OCI-M1 (cell line): ENCODE measurements at regions not wholly inside any gene's neighbourhood (a gene's known extent, or its start where the extent isn't known, plus 50 kb on each side); places are given as distances from the start of the nearest gene placed in this dataset.

ENCODE experiments used
- DNase-seq: peaks from one replicate; lab custom pipeline; 2025; lab: John Stamatoyannopoulos, UW

- DNase-seq: no peak
Observed at GRCh38 chr9:79989079-79989478, 417.3 kb downstream of the TLE4 start.

- no peak for DNase-seq
Observed at GRCh38 chr9:79988126-79988525, 416.4 kb downstream of the TLE4 start.

GRCh38 chr9:79986437-79986836, 414.7 kb downstream of the TLE4 start:
- no peak for DNase-seq

- no peak for DNase-seq
Observed at GRCh38 chr9:79985772-79986171, 414.0 kb downstream of the TLE4 start.

- no peak for DNase-seq
Observed at GRCh38 chr9:79985264-79985663, 413.5 kb downstream of the TLE4 start.

GRCh38 chr9:79984429-79985067, 412.8 kb downstream of the TLE4 start:
- DNase-seq: no peak

- no peak for DNase-seq
Observed at GRCh38 chr9:79980432-79980831, 408.7 kb downstream of the TLE4 start.

- DNase-seq: no peak
Observed at GRCh38 chr9:79977510-79978197, 405.9 kb downstream of the TLE4 start.

DNA sequence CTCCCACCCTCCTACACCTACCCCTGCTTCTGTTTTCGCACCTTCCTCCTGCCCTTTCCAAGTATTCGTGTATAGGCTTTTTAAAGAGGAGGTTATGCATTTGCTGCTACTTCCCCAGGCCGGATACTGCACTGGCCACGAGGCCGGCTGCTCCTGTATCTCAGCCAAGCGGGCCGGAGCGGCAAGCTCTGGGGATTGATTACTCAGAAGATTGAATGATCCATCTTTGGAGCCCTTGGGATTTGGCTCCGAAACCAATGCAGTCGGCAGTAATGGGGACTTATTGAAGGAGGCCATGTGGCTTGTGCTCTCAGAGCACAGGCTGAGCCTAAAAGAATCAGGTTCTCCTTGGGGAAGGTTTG, 405.3 kb downstream of the TLE4 start:
- no peak for DNase-seq

DNA sequence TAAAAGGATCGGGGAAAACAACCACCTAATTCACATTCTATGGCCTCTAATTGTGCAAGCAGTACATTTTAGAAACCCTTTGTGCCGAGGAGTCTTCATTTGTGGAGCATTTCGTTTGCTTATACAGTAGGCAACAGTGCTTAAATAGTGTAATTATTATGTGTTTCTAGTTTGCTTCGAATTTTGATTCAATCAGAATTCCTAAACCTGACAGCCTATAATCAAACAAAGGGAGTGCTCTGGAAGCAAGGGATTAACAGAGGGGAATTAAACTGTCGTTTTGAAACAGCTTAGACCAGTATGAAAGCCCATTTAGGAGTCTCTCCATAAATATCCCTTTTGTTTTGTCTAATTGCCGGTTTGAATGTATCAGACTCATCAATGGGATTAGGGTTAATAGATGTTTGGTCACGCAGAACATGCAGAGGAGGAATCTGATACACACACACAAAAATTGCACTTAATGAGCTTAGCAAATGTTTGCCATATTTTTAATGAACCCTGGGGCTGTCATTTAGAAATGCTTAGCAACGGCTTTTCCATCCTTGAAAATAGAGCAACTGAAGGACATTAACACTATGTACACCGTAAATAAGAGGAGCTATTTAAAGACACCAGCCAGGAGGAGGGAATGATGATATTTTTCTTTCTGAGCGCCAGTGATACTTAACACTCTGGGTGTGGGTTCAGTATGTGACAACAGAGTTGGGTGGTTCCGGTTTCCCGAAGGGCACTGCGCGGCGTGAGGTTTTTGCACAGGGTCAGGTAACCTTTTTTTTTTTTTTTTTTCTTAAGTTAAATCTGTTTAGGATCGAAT, 404.7 kb downstream of the TLE4 start:
- no peak for DNase-seq

- DNase-seq: no peak
Observed at GRCh38 chr9:79975621-79976256, 404.0 kb downstream of the TLE4 start.

- DNase-seq: no peak
Observed at GRCh38 chr9:79974806-79975422, 403.1 kb downstream of the TLE4 start.

DNA sequence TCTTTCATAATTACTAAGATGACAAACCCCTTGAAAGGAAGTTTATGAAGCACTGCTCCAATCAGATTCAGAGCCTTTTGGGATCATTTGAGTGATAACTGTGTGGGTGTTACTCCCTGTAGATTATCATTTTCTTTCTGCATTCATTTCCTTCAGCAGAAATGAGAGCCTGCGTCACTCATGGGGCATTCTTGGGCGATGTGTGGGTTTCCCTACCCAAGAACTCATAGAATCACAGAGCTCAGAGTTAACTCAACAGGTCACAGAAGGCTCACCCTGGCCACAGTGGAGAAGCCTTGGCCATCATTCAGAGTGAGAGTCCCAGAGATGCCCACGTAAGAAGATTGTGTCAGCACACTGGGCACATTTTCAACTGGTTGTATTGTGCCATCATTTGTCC, 401.9 kb downstream of the TLE4 start:
- DNase-seq: no peak

- no peak for DNase-seq
Observed at GRCh38 chr9:79970146-79970425, 398.3 kb downstream of the TLE4 start.

GRCh38 chr9:79969393-79970145, 397.8 kb downstream of the TLE4 start:
- DNase-seq: no peak

- DNase-seq: no peak
Observed at GRCh38 chr9:79968533-79968932, 396.8 kb downstream of the TLE4 start.

- DNase-seq: no peak
Observed at GRCh38 chr9:79962836-79963235, 391.1 kb downstream of the TLE4 start.

DNA sequence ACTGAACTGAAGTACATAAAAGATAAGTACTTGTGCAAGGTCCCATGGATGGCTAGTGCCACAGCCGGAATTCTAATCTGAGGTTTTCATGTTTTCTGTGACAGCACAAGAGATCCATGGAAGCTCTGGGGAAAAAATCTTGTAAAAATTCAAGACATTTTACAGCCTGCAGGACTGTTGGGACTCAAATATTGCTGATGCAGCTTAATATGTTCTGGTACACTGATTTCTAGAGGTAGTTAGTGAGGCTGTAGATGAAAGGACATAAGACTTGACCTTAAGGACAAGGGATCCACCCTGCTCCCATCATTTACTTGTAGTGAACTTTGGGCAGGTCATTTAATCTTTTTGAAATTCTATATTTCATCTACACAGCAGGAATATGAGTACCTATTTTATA, 390.4 kb downstream of the TLE4 start:
- no peak for DNase-seq

GRCh38 chr9:79955300-79955699, 383.5 kb downstream of the TLE4 start:
- no peak for DNase-seq

- DNase-seq: no peak
Observed at GRCh38 chr9:79953908-79954307, 382.1 kb downstream of the TLE4 start.

DNA sequence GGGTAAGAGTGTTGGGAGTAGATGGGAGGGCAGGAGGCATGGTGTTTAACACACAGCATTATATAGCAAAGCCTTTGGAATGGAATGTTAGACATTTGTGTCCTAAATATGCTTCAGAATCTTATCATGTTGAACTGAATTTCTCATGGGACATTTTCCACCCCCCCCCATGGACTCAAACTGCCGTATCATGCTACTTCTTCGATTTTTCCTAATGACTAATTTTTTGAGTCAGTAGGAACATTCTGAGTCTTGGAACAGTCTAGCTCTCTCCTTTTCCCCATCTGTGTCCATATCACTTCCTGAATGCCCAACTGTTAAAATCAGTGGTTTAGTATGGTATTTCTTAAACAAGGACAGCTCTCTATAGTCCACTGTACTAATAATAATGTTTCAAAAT, 380.6 kb downstream of the TLE4 start:
- DNase-seq: no peak

DNA sequence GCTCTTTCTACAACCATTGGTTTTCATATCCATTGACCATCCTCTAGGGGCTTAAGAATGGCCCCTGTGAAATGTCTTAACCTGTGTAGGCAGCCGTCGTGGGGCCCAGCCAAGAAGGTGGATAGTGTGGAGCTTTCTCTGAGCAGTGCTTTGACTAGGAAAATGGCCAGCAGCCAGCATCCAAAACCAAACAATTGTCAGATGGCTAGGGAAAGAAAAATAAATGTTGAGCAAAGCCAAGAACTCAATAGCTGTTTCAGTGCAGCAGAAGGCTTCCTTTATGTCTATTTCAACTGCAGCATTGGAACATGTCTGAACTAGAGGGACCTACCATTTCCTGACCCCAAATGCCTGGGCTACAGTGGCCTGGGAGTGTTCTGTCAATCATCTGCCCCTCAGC, 374.9 kb downstream of the TLE4 start:
- no peak for DNase-seq
